ENCODE measurements at regions not wholly inside any gene's neighbourhood (a gene's known extent, or its start where the extent isn't known, plus 50 kb on each side); places are given as distances from the start of the nearest gene placed in this dataset.

- no peak for DNase-seq (ENCODE audit: low read depth, low spot score)
Measured at GRCh38 chr5:54651482-54652076, 134.0 kb downstream of the SNX18 start.

- no peak for DNase-seq (ENCODE audit: low read depth, low spot score)
Measured at GRCh38 chr5:54649041-54649504, 131.5 kb downstream of the SNX18 start.

DNA sequence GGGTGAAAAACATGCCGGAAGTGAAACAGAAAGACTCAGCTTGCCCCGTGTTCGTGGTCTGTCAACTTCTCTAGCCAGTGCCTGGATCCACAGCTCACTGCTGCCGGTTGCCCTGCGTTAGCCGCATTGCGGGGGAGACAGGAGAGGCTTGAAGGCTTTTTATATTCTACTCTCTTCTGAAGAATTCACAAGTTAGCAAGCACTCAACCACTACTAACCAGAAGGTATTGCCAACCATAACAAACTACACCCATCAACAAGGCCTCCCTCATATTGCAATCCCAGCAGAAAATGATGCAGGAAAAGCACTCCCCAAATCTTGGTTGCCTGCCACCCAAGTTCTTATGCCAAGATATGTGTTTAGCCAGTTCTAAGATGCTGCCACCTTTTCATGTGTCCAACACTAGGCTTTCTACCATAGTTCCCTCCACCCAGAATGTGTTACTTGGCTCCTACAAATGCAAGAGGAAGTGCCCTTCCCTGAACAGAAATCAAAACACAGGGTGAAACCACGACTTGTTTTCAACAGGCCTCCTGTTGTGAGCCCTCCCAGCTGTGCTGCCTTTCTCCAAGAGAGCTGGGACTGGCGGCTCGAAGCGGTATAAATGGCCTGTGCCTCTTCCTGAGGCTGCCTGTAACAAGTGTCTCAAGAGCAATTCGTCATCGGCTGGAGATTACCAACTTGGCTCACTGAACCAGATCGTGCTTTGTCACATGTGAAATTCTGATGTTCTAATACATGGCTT, 129.0 kb downstream of the SNX18 start:
- no peak for DNase-seq (ENCODE audit: low read depth, low spot score)

DNA sequence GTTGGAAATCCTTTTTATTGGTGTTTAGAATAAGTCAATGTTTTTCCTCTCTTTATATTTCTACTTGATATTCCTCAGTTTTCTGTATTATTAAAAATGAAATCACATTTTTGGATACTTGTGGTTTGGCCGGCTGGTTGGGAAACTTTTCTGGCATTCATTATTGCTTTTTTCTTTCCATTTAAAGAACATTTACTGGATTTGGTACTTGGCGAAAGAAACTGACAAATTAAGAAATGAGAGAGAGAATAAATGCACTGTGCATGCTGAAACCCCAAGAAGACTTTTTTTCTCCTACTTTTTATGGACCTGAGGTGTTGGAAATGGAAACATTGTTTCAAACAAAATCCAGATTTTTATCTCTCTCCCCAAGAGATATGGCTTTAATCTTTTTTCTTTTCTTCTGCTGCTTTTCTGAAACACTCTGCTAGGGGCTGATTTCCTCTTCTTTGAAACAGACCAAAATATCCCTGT, 128.4 kb downstream of the SNX18 start:
- no peak for DNase-seq (ENCODE audit: low read depth, low spot score)

GRCh38 chr5:54644226-54644625, 126.7 kb downstream of the SNX18 start:
- no peak for DNase-seq (ENCODE audit: low read depth, low spot score)

DNA sequence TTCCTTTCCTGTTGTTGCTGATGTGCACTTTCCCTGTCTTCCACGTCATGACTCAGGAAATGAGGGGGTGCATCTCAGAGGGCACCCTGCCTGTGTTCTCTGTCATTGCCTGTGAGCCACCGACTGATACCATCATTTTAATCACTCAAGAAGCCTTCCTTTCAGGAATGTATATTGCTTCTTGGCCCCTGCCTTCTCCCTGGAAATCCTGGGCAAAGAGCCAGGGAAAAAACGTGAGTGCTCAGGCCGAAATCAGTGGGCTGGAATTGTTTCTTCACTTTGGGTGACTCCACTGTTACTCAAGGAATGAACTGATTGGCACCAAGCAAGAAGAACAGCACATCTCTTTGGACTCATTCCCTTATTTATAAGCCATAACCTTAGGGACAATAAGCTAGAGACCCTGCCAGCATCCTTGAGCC, 126.1 kb downstream of the SNX18 start:
- DNase-seq (ENCODE audit: low read depth, low spot score) = no peak

- DNase-seq (ENCODE audit: low read depth, low spot score) = no peak
Measured at GRCh38 chr5:54639621-54640020, 122.1 kb downstream of the SNX18 start.

- DNase-seq (ENCODE audit: low read depth, low spot score) = no peak
Measured at GRCh38 chr5:54638106-54638505, 120.5 kb downstream of the SNX18 start.

GRCh38 chr5:54637654-54638053, 120.1 kb downstream of the SNX18 start:
- DNase-seq (ENCODE audit: low read depth, low spot score) = no peak

- DNase-seq (ENCODE audit: low read depth, low spot score) = no peak
Measured at GRCh38 chr5:54634089-54634488, 116.5 kb downstream of the SNX18 start.

- no peak for DNase-seq (ENCODE audit: low read depth, low spot score)
Measured at GRCh38 chr5:54632131-54632701, 114.7 kb downstream of the SNX18 start.

GRCh38 chr5:54630738-54631359, 113.3 kb downstream of the SNX18 start:
- DNase-seq (ENCODE audit: low read depth, low spot score) = no peak

DNA sequence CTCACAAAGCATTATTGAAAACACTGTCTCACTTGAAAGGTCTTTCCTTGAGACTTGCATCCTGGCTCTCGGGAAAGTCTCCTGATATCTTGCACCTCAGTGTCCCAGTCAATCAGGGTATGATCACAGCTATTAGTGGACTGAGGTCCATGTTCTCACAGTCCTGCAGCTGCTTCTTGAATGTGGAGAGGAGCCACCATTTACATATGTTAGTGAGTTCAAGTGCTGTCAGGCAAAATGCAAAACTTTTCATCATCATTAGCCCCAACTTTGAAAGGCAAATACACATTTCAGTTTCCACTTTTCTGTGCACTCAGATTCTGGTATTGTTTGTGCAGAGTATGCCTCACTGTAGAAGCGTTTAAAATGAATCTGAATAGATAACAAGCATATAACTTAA, 111.6 kb downstream of the SNX18 start:
- DNase-seq (ENCODE audit: low read depth, low spot score) = no peak

- no peak for DNase-seq (ENCODE audit: low read depth, low spot score)
Measured at GRCh38 chr5:54628050-54628449, 110.5 kb downstream of the SNX18 start.

GRCh38 chr5:54626407-54626806, 108.8 kb downstream of the SNX18 start:
- DNase-seq (ENCODE audit: low read depth, low spot score) = no peak

- no peak for DNase-seq (ENCODE audit: low read depth, low spot score)
Measured at GRCh38 chr5:54624805-54625568, 107.4 kb downstream of the SNX18 start.

DNA sequence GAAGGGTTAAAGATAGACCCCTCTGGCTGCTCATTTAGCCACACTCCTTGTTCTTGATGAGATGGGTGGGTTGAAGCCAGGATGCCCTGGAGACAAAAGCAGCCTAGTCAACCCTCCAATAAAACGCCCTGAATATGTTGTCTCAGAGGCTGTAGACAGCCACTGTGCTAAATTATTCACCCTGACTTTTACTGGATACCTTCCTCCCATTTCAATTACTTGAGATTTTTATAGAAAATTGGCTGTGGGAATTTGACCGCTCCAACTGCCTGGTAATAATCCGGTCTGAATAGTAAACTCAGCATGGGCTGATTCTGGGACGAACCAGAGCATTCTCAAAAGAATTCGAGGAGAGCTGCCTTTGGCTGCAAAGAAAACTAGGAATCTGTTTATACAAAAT, 104.2 kb downstream of the SNX18 start:
- DNase-seq (ENCODE audit: low read depth, low spot score) = no peak

- no peak for DNase-seq (ENCODE audit: low read depth, low spot score)
Measured at GRCh38 chr5:54621048-54621447, 103.5 kb downstream of the SNX18 start.

DNA sequence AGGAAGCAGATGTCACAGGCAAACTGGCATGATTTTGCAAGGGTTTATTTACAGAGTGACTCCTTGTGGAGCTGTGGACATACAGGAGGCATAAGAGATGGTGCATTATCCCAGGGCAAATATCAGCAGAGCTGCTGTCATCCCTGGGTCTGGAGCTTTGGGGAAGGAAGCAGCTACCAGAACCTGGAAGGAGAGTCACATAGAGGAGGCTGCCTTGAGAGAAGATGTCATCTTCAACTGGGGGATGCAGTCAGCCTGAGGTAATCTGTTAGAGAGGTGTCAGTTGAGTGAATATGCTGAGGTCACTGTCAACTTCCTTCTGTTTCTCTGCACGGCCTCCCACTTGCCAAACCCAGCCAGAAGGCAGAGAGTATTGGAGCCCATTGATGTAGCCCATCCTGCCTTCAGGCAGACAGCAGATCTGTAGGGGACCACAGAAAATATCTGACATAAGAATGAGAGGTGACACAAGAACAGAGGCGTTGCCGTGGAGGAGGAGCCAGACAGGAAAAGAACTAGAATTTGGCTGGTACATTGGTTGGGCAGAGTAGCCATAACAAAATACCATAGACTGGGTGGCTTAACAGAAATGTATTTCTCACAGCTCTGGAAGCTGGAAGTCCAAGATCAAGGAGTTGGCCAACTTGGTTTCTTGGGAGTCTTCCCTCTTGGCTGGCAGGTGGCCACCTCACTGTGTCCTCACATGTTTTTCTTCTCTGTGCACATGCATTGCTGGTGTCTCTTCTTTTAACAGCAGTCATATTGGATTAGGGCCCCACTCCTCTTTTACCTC, 102.8 kb downstream of the SNX18 start:
- no peak for DNase-seq (ENCODE audit: low read depth, low spot score)

DNA sequence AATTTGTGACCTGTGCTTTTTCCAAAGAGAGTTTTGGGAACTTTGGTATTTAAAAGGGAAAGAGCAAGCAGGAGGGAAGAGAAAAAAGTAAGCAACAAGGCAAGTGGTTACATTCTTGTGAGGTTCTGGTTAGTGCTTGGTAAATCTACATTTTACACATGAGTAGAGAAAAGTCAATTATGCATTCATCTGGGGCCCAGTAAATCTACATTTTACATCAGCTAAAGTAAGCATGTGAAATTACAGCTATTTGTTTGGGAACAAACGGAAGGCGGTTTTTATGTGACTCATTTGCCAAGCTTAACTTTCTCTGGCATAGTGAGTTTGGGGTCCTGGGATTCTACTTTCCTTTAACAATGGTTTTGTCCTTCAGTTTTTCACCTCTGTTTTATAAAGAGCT, 102.2 kb downstream of the SNX18 start:
- no peak for DNase-seq (ENCODE audit: low read depth, low spot score)
